GM23338 (cell line): ENCODE measurements at regions not wholly inside any gene's neighbourhood (a gene's known extent, or its start where the extent isn't known, plus 50 kb on each side); places are given as distances from the start of the nearest gene placed in this dataset.

ENCODE experiments used
- CREB1 ChIP-seq: fragments of 250-450 bp; sonication (Bioruptor Pico); IDR thresholded peaks from 2 replicates; pipeline ENCODE4 v1.5.0; 2020; ENCODE audit warnings: low read depth, mild to moderate bottlenecking, moderate library complexity
- ETS1 ChIP-seq: IDR thresholded peaks from 2 replicates; pipeline ENCODE4 v1.6.1; 2016; ENCODE audit warnings: antibody characterized with exemption
- EZH2 ChIP-seq: fragments of 200-600 bp; sonication (generic); IDR thresholded peaks from one replicate; pipeline ENCODE4 v1.8.0; 2017; ENCODE audit warnings: antibody characterized with exemption, mild to moderate bottlenecking, low read depth; ENCODE audit not compliant: unreplicated experiment
- POLR2AphosphoS5 ChIP-seq: IDR thresholded peaks from 2 replicates; pipeline ENCODE4 v1.6.1; 2016; ENCODE audit warnings: antibody characterized with exemption, low read depth
- REST ChIP-seq: IDR thresholded peaks from one replicate; pipeline ENCODE4 v1.6.1; 2018; ENCODE audit warnings: antibody characterized with exemption; ENCODE audit not compliant: unreplicated experiment
- STAT1 ChIP-seq: IDR thresholded peaks from one replicate; pipeline ENCODE4 v1.6.1; 2016; ENCODE audit warnings: antibody characterized with exemption; ENCODE audit not compliant: unreplicated experiment
- ZNF114 ChIP-seq: fragments of 250-450 bp; sonication (Bioruptor Pico); IDR thresholded peaks from 2 replicates; pipeline ENCODE4 v1.5.0; 2020; ENCODE audit warnings: mild to moderate bottlenecking, moderate library complexity
- ZNF331 ChIP-seq: fragments of 250-450 bp; sonication (Bioruptor Pico); IDR thresholded peaks from 2 replicates; pipeline ENCODE4 v1.5.0; 2020; ENCODE audit warnings: low read depth, mild to moderate bottlenecking, moderate library complexity
- TF ChIP-seq, protein P1 (sequence below), 2 experiments: fragments of 200-600 bp in 1 of 2; sonication (generic) in 1 of 2; conservative IDR thresholded peaks; 2 replicates each; pipeline versions ENCODE4 v1.5.1 to v1.6.1; 2016 to 2017; ENCODE audit warnings: antibody characterized with exemption in 2 of 2, low read depth in 2 of 2, mild to moderate bottlenecking in 2 of 2, moderate library complexity in 1 of 2

DNA sequence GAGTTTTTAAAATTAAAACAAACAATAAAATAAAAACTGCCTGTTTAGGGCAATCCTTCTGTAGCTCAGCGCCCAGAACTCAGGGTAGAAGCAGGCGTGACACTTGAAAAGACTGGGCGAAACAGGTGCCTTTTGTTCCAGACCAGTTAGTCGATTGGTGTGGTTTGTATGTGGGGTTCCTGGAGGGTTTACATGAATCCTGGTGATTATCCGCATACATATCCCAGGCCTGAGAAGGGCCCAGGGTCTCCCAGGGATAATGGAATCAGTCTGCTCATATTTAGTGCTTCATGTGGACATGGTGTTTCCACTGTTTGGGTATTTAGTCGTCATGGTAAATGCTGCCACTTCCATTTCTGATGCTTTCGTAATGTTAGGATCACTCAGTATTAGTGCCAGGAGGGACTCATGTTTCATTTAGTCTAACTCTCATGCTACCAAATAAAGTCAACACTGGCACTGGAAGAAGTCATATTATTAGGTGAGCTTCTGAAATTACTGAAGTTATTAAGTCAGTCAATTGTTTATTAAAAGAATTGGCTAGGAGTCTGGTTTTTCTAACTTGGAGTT is 116.5 kb downstream of the SAMD5 start:
- TF ChIP-seq, protein P1, sequence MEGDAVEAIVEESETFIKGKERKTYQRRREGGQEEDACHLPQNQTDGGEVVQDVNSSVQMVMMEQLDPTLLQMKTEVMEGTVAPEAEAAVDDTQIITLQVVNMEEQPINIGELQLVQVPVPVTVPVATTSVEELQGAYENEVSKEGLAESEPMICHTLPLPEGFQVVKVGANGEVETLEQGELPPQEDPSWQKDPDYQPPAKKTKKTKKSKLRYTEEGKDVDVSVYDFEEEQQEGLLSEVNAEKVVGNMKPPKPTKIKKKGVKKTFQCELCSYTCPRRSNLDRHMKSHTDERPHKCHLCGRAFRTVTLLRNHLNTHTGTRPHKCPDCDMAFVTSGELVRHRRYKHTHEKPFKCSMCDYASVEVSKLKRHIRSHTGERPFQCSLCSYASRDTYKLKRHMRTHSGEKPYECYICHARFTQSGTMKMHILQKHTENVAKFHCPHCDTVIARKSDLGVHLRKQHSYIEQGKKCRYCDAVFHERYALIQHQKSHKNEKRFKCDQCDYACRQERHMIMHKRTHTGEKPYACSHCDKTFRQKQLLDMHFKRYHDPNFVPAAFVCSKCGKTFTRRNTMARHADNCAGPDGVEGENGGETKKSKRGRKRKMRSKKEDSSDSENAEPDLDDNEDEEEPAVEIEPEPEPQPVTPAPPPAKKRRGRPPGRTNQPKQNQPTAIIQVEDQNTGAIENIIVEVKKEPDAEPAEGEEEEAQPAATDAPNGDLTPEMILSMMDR (conservative IDR thresholded peaks at IDR 0.05; ENCODE audit: low read depth in 2 of 2), result no peak
- TF ChIP-seq REST (no peak), POLR2AphosphoS5 (no peak), EZH2 (no peak), STAT1 (no peak), CREB1 (no peak), ETS1 (no peak), ZNF114 (no peak), ZNF331 (CRISPR knock-in tag) (no peak)
